ENCODE measurements at regions not wholly inside any gene's neighbourhood (a gene's known extent, or its start where the extent isn't known, plus 50 kb on each side); places are given as distances from the start of the nearest gene placed in this dataset.

DNA sequence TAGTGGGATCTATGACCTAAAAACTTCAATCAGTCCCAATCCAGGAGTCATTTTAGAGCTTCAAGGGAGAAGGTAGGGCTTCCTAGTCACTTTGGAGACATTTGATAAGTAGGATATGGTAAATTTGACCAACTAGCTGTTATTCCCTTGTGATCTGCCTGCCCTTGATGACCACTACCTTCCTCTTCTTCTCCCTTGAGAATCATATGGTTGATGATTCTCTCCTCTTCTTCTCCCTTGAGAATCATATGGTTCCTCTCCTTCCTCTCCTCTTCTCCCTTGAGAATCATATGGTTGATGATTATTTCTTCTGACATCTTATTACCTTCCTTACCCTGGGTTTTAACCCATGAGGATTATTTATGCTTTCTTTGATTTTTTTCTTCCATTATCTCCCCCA, 482.6 kb upstream of the TENM3 start:
- TF ChIP-seq, protein P1, sequence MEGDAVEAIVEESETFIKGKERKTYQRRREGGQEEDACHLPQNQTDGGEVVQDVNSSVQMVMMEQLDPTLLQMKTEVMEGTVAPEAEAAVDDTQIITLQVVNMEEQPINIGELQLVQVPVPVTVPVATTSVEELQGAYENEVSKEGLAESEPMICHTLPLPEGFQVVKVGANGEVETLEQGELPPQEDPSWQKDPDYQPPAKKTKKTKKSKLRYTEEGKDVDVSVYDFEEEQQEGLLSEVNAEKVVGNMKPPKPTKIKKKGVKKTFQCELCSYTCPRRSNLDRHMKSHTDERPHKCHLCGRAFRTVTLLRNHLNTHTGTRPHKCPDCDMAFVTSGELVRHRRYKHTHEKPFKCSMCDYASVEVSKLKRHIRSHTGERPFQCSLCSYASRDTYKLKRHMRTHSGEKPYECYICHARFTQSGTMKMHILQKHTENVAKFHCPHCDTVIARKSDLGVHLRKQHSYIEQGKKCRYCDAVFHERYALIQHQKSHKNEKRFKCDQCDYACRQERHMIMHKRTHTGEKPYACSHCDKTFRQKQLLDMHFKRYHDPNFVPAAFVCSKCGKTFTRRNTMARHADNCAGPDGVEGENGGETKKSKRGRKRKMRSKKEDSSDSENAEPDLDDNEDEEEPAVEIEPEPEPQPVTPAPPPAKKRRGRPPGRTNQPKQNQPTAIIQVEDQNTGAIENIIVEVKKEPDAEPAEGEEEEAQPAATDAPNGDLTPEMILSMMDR (IDR thresholded peaks at IDR 0.05; ENCODE audit: low read depth, low read length): no peak
- in situ Hi-C loops (cut with HindIII; ENCODE audit: low sequenced_read_pairs): no loop called here
- no peak overlapping the region for H3K4me3 ChIP-seq (ENCODE audit: low read depth, low read length)
- DNase-seq (ENCODE audit: low read depth, low spot score): no peak

GRCh38 chr4:181761156-181761555, 482.0 kb upstream of the TENM3 start:
- TF ChIP-seq, protein P1 (IDR thresholded peaks at IDR 0.05; ENCODE audit: low read depth, low read length): no peak
- H3K4me3 ChIP-seq (ENCODE audit: low read depth, low read length): no peak overlapping the region
- peak; percentile 59 for DNase-seq (ENCODE audit: low read depth, low spot score)
- in situ Hi-C loops (cut with HindIII; ENCODE audit: low sequenced_read_pairs): no loop called here

DNA sequence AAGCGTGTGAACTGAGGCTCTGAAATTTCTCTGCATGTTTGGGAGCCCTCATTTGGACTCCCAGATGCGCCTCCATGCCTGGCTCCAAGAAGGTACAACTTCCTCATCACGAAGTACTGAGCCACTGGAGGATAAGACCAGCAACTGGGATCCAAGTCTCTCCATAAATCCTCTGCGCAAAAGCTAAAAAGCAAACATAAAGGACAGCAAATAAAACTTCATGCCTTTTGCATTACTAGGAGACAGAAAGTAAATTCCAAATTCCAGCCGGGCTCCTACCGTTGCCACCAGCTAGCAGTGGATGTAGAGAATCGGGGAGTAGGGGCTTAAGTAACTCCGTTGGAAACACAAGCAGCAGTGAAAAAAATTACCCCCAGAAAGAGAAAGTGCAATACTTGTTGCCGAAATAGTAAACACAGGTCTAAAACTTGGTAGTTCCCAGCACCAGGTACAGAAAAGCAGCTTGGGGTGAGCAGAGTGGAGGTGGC, 477.1 kb upstream of the TENM3 start:
- TF ChIP-seq, protein P1 (IDR thresholded peaks at IDR 0.05; ENCODE audit: low read depth, low read length): no peak
- in situ Hi-C loops (cut with HindIII; ENCODE audit: low sequenced_read_pairs): no loop called here
- no peak overlapping the region for H3K4me3 ChIP-seq (ENCODE audit: low read depth, low read length)
- DNase-seq (ENCODE audit: low read depth, low spot score): no peak

- DNase-seq (ENCODE audit: low read depth, low spot score): no peak
- TF ChIP-seq, protein P1 (IDR thresholded peaks at IDR 0.05; ENCODE audit: low read depth, low read length): no peak
- in situ Hi-C loops (cut with HindIII; ENCODE audit: low sequenced_read_pairs): no loop called here
Observed at GRCh38 chr4:181770971-181771370, 472.2 kb upstream of the TENM3 start.

DNA sequence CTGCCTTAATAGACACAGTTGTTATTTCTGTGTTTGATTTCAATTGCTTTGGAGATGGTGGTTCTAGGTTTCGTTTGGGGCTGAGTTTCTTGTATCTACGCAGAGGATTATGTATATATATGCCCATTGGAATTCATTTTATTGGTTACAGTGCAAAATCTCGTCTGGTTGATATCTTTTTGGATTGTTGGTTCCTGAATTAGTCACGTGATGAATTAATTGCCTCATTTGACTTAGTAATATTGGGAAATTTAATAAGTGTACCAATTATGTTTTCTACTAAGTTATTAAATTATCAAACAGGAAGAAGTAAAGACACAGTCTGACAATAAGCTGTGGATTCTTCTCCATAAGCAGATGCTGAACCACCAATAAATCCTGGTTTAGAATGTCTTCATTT, 467.9 kb upstream of the TENM3 start:
- TF ChIP-seq, protein P1 (IDR thresholded peaks at IDR 0.05; ENCODE audit: low read depth, low read length): no peak
- no peak overlapping the region for H3K4me3 ChIP-seq (ENCODE audit: low read depth, low read length)
- DNase-seq (ENCODE audit: low read depth, low spot score): no peak
- in situ Hi-C loops (cut with HindIII; ENCODE audit: low sequenced_read_pairs): no loop called here

More at GRCh38 chr4:181770971-181771370, 472.2 kb upstream of the TENM3 start:
- H3K4me3 ChIP-seq (ENCODE audit: low read depth, low read length): no peak overlapping the region

DNA sequence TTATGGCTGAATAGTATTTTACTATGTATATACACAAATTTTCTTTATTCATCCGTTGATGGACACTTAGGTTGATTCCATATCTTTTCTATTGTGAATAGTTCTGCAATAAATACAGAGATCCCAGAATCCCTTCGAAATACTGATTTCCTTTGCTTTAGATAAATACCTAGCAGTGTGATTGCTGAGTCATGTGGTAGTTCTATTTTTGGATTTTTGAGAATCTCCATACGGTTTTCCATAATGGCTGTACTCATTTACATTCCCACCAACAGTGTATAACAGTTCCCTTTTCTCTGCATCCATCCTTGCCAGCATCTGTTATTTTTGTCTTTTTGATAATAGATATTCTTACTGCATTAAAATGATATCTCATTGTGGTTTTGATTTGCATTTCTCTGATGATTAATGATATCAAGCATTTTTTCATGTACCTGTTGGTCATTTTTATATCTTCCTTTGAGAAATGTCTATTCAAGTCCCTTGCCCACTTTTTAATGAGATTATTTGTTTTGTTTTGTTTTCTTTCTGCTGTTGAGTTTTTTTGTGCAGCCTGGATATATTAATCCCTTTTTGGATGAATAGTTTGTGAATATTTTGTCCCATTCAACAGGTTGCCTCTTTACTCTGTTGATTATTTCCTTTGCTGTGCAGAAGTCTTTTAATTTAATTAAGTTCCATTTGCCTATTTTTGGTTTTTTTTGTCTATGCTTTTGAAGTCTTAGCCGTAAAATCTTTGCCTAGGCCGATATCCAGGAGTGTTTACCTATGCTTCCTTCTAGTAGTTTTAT, 466.7 kb upstream of the TENM3 start:
- in situ Hi-C loops (cut with HindIII; ENCODE audit: low sequenced_read_pairs): no loop called here
- H3K4me3 ChIP-seq (ENCODE audit: low read depth, low read length): no peak overlapping the region
- TF ChIP-seq, protein P1 (IDR thresholded peaks at IDR 0.05; ENCODE audit: low read depth, low read length): no peak
- no peak for DNase-seq (ENCODE audit: low read depth, low spot score)

All from astrocyte of the spinal cord (primary cell).